Activated B cell treated with CpG ODN at 0.5 μM for 24 hours (primary cell): ENCODE measurements at regions not wholly inside any gene's neighbourhood (a gene's known extent, or its start where the extent isn't known, plus 50 kb on each side); places are given as distances from the start of the nearest gene placed in this dataset.
A peak's percentile ranks its signal among the peaks of the same experiment; 100 is the strongest.

Experiments used
- ATAC-seq: fragments of 200-7000 bp; cut with Tn5 transposase; one replicate; pipeline ENCODE4 v1.10.0; 2021; ENCODE audit warnings: low read depth, mild to moderate bottlenecking, moderate library complexity
- CTCF ChIA-PET: fragments of 350-600 bp; sonication (Branson Sonifier 250); formaldehyde crosslinking; loops from one replicate; lab custom pipeline; 2021; ENCODE audit warnings: antibody characterized with exemption; lab: Charles Lee
- POLR2A ChIA-PET: fragments of 350-600 bp; sonication (Branson Sonifier 250); formaldehyde crosslinking; loops from one replicate; lab custom pipeline; 2021; ENCODE audit warnings: antibody characterized with exemption; lab: Charles Lee
- DNase-seq: peaks from one replicate; pipeline ENCODE4 v3.0.0; 2022
- H3K27ac Mint-ChIP-seq: one replicate; pipeline ENCODE4 v1.8.0; 2020; ENCODE audit warnings: mixed read lengths
- H3K27me3 Mint-ChIP-seq: one replicate; pipeline ENCODE4 v1.8.0; 2021; ENCODE audit warnings: mixed read lengths
- H3K36me3 Mint-ChIP-seq: one replicate; pipeline ENCODE4 v1.8.0; 2021; ENCODE audit warnings: low read depth, mixed read lengths
- H3K4me1 Mint-ChIP-seq: one replicate; pipeline ENCODE4 v1.8.0; 2021; ENCODE audit warnings: mixed read lengths
- H3K4me3 Mint-ChIP-seq: one replicate; pipeline ENCODE4 v1.8.0; 2020; ENCODE audit warnings: mild to moderate bottlenecking, mixed read lengths
- H3K9me3 Mint-ChIP-seq: one replicate; pipeline ENCODE4 v1.8.0; 2020; ENCODE audit warnings: mixed read lengths
- CTCF ChIP-seq: fragments of 200-600 bp; IDR thresholded peaks from one replicate; pipeline ENCODE4 v1.8.0; 2022; ENCODE audit warnings: antibody characterized with exemption, mild to moderate bottlenecking
- intact Hi-C: fragments of 100-400 bp; cut with micrococcal nuclease; formaldehyde crosslinking; loops from one replicate; pipeline ENCODE4 v1.15.1; 2024

- ATAC-seq (peak; percentile 69), DNase-seq (no peak)
- H3K27me3 Mint-ChIP-seq: no peaks in the 10 kb centered on the region
- H3K9me3 Mint-ChIP-seq: peaks cover 9% of the 10 kb centered on the region
- peak overlapping the region; percentile 50 for H3K4me3 Mint-ChIP-seq
- peak overlapping the region; percentile 11 for H3K27ac Mint-ChIP-seq
- TF ChIP-seq CTCF: no peak
- ChIA-PET CTCF (no interaction called here), POLR2A (interaction anchor here (0.7 to 2.2 kb wide), 2 partner anchors 9 to 352 kb away, joined by 3 to 6 read pairs; partner anchors contain the start of gene BCL6)
- intact Hi-C loops: loop anchor here (2.0 kb wide), 1 partner anchor 17 kb away; no protein-coding TSS in a partner anchor
- H3K36me3 Mint-ChIP-seq: no peaks in the 10 kb centered on the region
- H3K4me1 Mint-ChIP-seq: peaks cover 16% of the 10 kb centered on the region
Measured at GRCh38 chr3:188097791-188098190, 56.2 kb upstream of the LPP start.

- ATAC-seq (no peak), DNase-seq (no peak)
- no peak overlapping the region for H3K27ac Mint-ChIP-seq
- peaks cover 9% of the 10 kb centered on the region for H3K9me3 Mint-ChIP-seq
- no peak for TF ChIP-seq CTCF
- CTCF ChIA-PET: no interaction called here
- no peak overlapping the region for H3K4me3 Mint-ChIP-seq
- peaks cover 16% of the 10 kb centered on the region for H3K4me1 Mint-ChIP-seq
- H3K36me3 Mint-ChIP-seq: no peaks in the 10 kb centered on the region
- intact Hi-C loops: loop anchor here (2.0 to 5.0 kb wide), 2 partner anchors 15 to 37 kb away; no protein-coding TSS in a partner anchor
- POLR2A ChIA-PET: no interaction called here
- no peaks in the 10 kb centered on the region for H3K27me3 Mint-ChIP-seq
Measured at GRCh38 chr3:188099907-188100306, 54.0 kb upstream of the LPP start.

- CTCF ChIA-PET: no interaction called here
- ATAC-seq: no peak
- no peak for TF ChIP-seq CTCF
- Mint-ChIP-seq H3K27ac (no peak overlapping the region), H3K9me3 (peaks cover 9% of the 10 kb centered on the region), H3K4me3 (no peak overlapping the region), H3K27me3 (no peaks in the 10 kb centered on the region), H3K36me3 (no peaks in the 10 kb centered on the region), H3K4me1 (peaks cover 9% of the 10 kb centered on the region)
- no peak for DNase-seq
- intact Hi-C loops: loop anchor here (5.0 kb wide), 1 partner anchor 34 kb away; no protein-coding TSS in a partner anchor
- POLR2A ChIA-PET: interaction anchor here (0.6 kb wide), 1 partner anchor 117 kb away, joined by 3 read pairs; no protein-coding TSS in a partner anchor
Measured at GRCh38 chr3:188102861-188103547, 51.0 kb upstream of the LPP start.

GRCh38 chr3:188104050-188104449, 49.9 kb upstream of the LPP start:
- POLR2A ChIA-PET: no interaction called here
- no peak overlapping the region for H3K4me3 Mint-ChIP-seq
- CTCF ChIA-PET: no interaction called here
- intact Hi-C loops: loop anchor here (5.0 kb wide), 1 partner anchor 33 kb away; no protein-coding TSS in a partner anchor
- H3K27me3 Mint-ChIP-seq: no peaks in the 10 kb centered on the region
- H3K4me1 Mint-ChIP-seq: peaks cover 13% of the 10 kb centered on the region
- H3K9me3 Mint-ChIP-seq: peaks cover 9% of the 10 kb centered on the region
- no peak for TF ChIP-seq CTCF
- no peak overlapping the region for H3K27ac Mint-ChIP-seq
- DNase-seq (no peak), ATAC-seq (no peak)
- H3K36me3 Mint-ChIP-seq: no peaks in the 10 kb centered on the region
